GM12878 (cell line): ENCODE measurements at regions not wholly inside any gene's neighbourhood (a gene's known extent, or its start where the extent isn't known, plus 50 kb on each side); places are given as distances from the start of the nearest gene placed in this dataset.

Source experiments
- ATAC-seq: fragments of 200-7000 bp; cut with Tn5 transposase; 3 replicates; pipeline ENCODE4 v1.9.1; 2020; ENCODE audit warnings: mild to moderate bottlenecking, moderate library complexity
- BruUV-seq: library from RNA; stranded (reverse); fragments of 400-500 nt; replicated peaks from 2 replicates; lab custom pipeline; 2021; lab: Mats Ljungman, UMichigan
- CTCF ChIA-PET: fragments of 300-600 bp; sonication (Branson Sonifier 250); formaldehyde crosslinking; extraction: SDS; loops from one replicate; lab custom pipeline; 2021; ENCODE audit warnings: inconsistent platforms; lab: Yijun Ruan, JAX
- POLR2A ChIA-PET: fragments of 350-600 bp; formaldehyde crosslinking; extraction: SDS; loops from one replicate; lab custom pipeline; 2021; ENCODE audit warnings: inconsistent platforms; lab: Charles Lee
- RAD21 ChIA-PET: fragments of 300-600 bp; sonication (Branson Sonifier 250); formaldehyde crosslinking; loops from one replicate; lab custom pipeline; 2023; ENCODE audit warnings: antibody characterized with exemption; ENCODE audit not compliant: unreplicated experiment; lab: Charles Lee
- SMC1A ChIA-PET: fragments of 300-600 bp; sonication (Branson Sonifier 250); formaldehyde crosslinking; loops from one replicate; lab custom pipeline; 2023; ENCODE audit not compliant: unreplicated experiment, uncharacterized antibody; lab: Charles Lee
- DNase-seq: peaks from one replicate; pipeline ENCODE4 v3.0.0-alpha.2; 2011; ENCODE audit warnings: low read depth, low spot score
- FAIRE-seq: peaks from 3 replicates; lab custom pipeline; 2011; peaks lifted over from hg19 to GRCh38; lab: Jason Lieb, UNC
- H2AFZ ChIP-seq: 2 replicates; pipeline ENCODE4 v1.6.0; 2011; ENCODE audit warnings: low read depth, low read length, control low read depth; ENCODE audit not compliant: control insufficient read depth
- H3K27ac ChIP-seq: 2 replicates; pipeline ENCODE4 v1.5.1; 2011; ENCODE audit warnings: control low read depth; ENCODE audit not compliant: control insufficient read depth, insufficient read depth
- H3K27me3 ChIP-seq, 2 experiments: replicated peaks in 1 of 2; 2 replicates each; pipeline versions ENCODE4 v1.6.0 to v1.6.1; 2011; ENCODE audit warnings: low read length in 1 of 2; ENCODE audit not compliant: control insufficient read depth in 2 of 2, insufficient read depth in 2 of 2
- H3K36me3 ChIP-seq, 2 experiments: 2 replicates each; pipeline ENCODE4 v1.5.1; 2011; ENCODE audit warnings: low read length in 1 of 2; ENCODE audit not compliant: control insufficient read depth in 2 of 2, insufficient read depth in 2 of 2
- H3K4me1 ChIP-seq: 2 replicates; pipeline ENCODE4 v1.6.1; 2011; ENCODE audit warnings: mild to moderate bottlenecking, low read length, moderate library complexity, mixed read lengths; ENCODE audit not compliant: control insufficient read depth, insufficient read depth
- H3K4me2 ChIP-seq: 2 replicates; pipeline ENCODE4 v1.6.0; 2011; ENCODE audit warnings: control low read depth; ENCODE audit not compliant: control insufficient read depth, insufficient read depth
- H3K4me3 ChIP-seq: fragments of 200-600 bp; sonication (generic); 2 replicates; pipeline ENCODE4 v1.5.1; 2016
- H3K79me2 ChIP-seq: 2 replicates; pipeline ENCODE4 v1.6.0; 2011; ENCODE audit warnings: low read length; ENCODE audit not compliant: control insufficient read depth, insufficient read depth
- H3K9ac ChIP-seq: 2 replicates; pipeline ENCODE4 v1.8.0; 2011; ENCODE audit warnings: low read length, control low read depth, mixed read lengths; ENCODE audit not compliant: control insufficient read depth, insufficient read depth
- H3K9me3 ChIP-seq: replicated peaks from 3 replicates; pipeline ENCODE4 v1.5.1; 2011; ENCODE audit warnings: mild to moderate bottlenecking, low read length; ENCODE audit not compliant: control insufficient read depth, insufficient read depth
- H4K20me1 ChIP-seq: 2 replicates; pipeline ENCODE4 v1.6.0; 2011; ENCODE audit not compliant: control insufficient read depth, insufficient read depth
- BCL11A ChIP-seq: IDR thresholded peaks from 2 replicates; pipeline ENCODE4 v1.6.1; 2011; ENCODE audit warnings: low read depth, low read length
- CEBPB ChIP-seq, 2 experiments: fragments of 150-350 bp in 1 of 2; IDR thresholded peaks; 2 replicates each; pipeline ENCODE4 v1.6.1; 2012 to 2014; ENCODE audit warnings: low read depth in 2 of 2, low read length in 2 of 2, borderline replicate concordance in 1 of 2, inconsistent platforms in 1 of 2
- CREB1 ChIP-seq: IDR thresholded peaks from 2 replicates; pipeline ENCODE4 v1.6.1; 2012; ENCODE audit warnings: low read depth, mild to moderate bottlenecking, inconsistent platforms
- EP300 ChIP-seq, 2 experiments: fragments of 150-350 bp in 1 of 2; IDR thresholded peaks; 2 replicates each; pipeline ENCODE4 v1.6.1; 2011 to 2012; ENCODE audit warnings: low read depth in 2 of 2, low read length in 2 of 2, borderline replicate concordance in 1 of 2, improper control_type of control experiment in 1 of 2, inconsistent platforms in 1 of 2; ENCODE audit not compliant: control insufficient read depth in 1 of 2
- FOXM1 ChIP-seq: IDR thresholded peaks from 2 replicates; pipeline ENCODE4 v1.6.1; 2012; ENCODE audit warnings: low read depth, mild to moderate bottlenecking, inconsistent platforms, low read length, moderate library complexity
- NBN ChIP-seq: fragments of 450-650 bp; IDR thresholded peaks from 2 replicates; pipeline ENCODE4 v1.6.1; 2016
- NFXL1 ChIP-seq: fragments of 450-650 bp; IDR thresholded peaks from 2 replicates; pipeline ENCODE4 v1.6.1; 2017; ENCODE audit warnings: antibody characterized with exemption, mild to moderate bottlenecking, borderline replicate concordance
- NFYB ChIP-seq: IDR thresholded peaks from 2 replicates; pipeline ENCODE4 v1.6.1; 2011; ENCODE audit warnings: low read depth, mild to moderate bottlenecking, low read length, improper control_type of control experiment, moderate library complexity; ENCODE audit not compliant: insufficient read depth
- RFX5 ChIP-seq: IDR thresholded peaks from 2 replicates; pipeline ENCODE4 v1.6.1; 2011; ENCODE audit warnings: low read depth, low read length, improper control_type of control experiment
- RUNX3 ChIP-seq: IDR thresholded peaks from 2 replicates; pipeline ENCODE4 v1.6.1; 2012; ENCODE audit warnings: low read length, inconsistent platforms
- SMC3 ChIP-seq: IDR thresholded peaks from 2 replicates; pipeline ENCODE4 v1.6.1; 2011; ENCODE audit warnings: low read length, improper control_type of control experiment, borderline replicate concordance
- SREBF2 ChIP-seq: IDR thresholded peaks from 2 replicates; pipeline ENCODE4 v1.6.1; 2012; ENCODE audit warnings: mild to moderate bottlenecking, low read length
- YY1 ChIP-seq: IDR thresholded peaks from 2 replicates; pipeline ENCODE4 v1.6.1; 2011; ENCODE audit warnings: low read depth, mild to moderate bottlenecking, low read length
- ZBTB33 ChIP-seq: fragments of 450-650 bp; IDR thresholded peaks from 2 replicates; pipeline ENCODE4 v1.6.1; 2017; ENCODE audit warnings: mild to moderate bottlenecking
- WGBS: methylation state at CpG from one replicate; pipeline ENCODE4 v1.1.6; 2016; ENCODE audit warnings: low lambda C conversion rate; ENCODE audit not compliant: insufficient replicate concordance, insufficient coverage; ENCODE audit errors: missing lambda C conversion rate; 5-methylcytosine and 5-hydroxymethylcytosine counted together
- in situ Hi-C: fragments of 300-500 bp; cut with MboI; formaldehyde crosslinking; loops from 9 replicates; pipeline ENCODE4 v1.14.3; 2018; ENCODE audit warnings: mixed read lengths
- intact Hi-C: fragments of 100-400 bp; cut with micrococcal nuclease; formaldehyde crosslinking; loops from one replicate; pipeline ENCODE4 v1.14.2; 2022; ENCODE audit not compliant: unreplicated experiment
- TF ChIP-seq, protein P1 (sequence below): IDR thresholded peaks from 2 replicates; pipeline ENCODE4 v1.6.1; 2012; ENCODE audit warnings: mild to moderate bottlenecking, low read depth, low read length
- TF ChIP-seq, protein P2 (sequence below): IDR thresholded peaks from 2 replicates; pipeline ENCODE4 v1.6.1; 2011; ENCODE audit warnings: mild to moderate bottlenecking, low read depth, low read length, moderate library complexity; ENCODE audit not compliant: insufficient replicate concordance

- intact Hi-C loops: loop anchor here (5.0 kb wide), 4 partner anchors 151 to 811 kb away; no protein-coding TSS in a partner anchor
- no peak overlapping the region; the same call in 1 of the 2 replicates for H2AFZ ChIP-seq
- H3K4me2 ChIP-seq: peak overlapping the region; percentile 80
- ChIA-PET POLR2A (interaction anchor here (0.6 to 2.2 kb wide), 4 partner anchors 68 to 309 kb away, joined by 3 to 9 read pairs (median 6); partner anchors contain the start of gene MSN), RAD21 (interaction anchor here (0.6 to 2.3 kb wide), 28 partner anchors 10 to 1134 kb away, joined by 3 to 32 read pairs (median 4); partner anchors contain the start of gene LAS1L), SMC1A (interaction anchor here (0.6 to 2.9 kb wide), 30 partner anchors 9 to 1135 kb away, joined by 3 to 37 read pairs (median 4); partner anchors contain the start of gene MSN), CTCF (interaction anchor here (0.6 to 3.2 kb wide), 31 partner anchors 10 to 1150 kb away, joined by 3 to 26 read pairs (median 4); partner anchors contain the start of gene MSN)
- BruUV-seq: no TSS peak
- no peaks in the 10 kb centered on the region for H3K27me3 ChIP-seq
- no peaks in the 10 kb centered on the region for H4K20me1 ChIP-seq
- peak overlapping the region; percentile 67 for H3K27ac ChIP-seq
- H3K9ac ChIP-seq: peak overlapping the region; percentile 41
- DNase-seq: peak; percentile 43
- in situ Hi-C loops: loop anchor here (5.0 kb wide), 1 partner anchor 126 kb away; no protein-coding TSS in a partner anchor
- H3K36me3 ChIP-seq: no peaks in the 10 kb centered on the region
- 0% methylated on average over 2 of the region's 2 CpGs for WGBS
- peak overlapping the region; percentile 8; the same call in 1 of the 2 replicates for H3K4me3 ChIP-seq
- H3K79me2 ChIP-seq: no peaks in the 10 kb centered on the region
- no peaks in the 10 kb centered on the region for H3K9me3 ChIP-seq
- peaks cover 19% of the 10 kb centered on the region for H3K4me1 ChIP-seq
- peak; percentile 88 for ATAC-seq
- no peak for FAIRE-seq
- TF ChIP-seq CEBPB (IDR thresholded peaks at IDR 0.05; ENCODE audit: borderline replicate concordance in 1 of 2, low read depth in 2 of 2, low read length in 2 of 2) (no peak), SREBF2 (no peak), YY1 (no peak), SMC3 (no peak), NFXL1 (no peak), RUNX3 (peak; percentile 73), RFX5 (no peak), EP300 (IDR thresholded peaks at IDR 0.05; ENCODE audit: borderline replicate concordance in 1 of 2, control insufficient read depth in 1 of 2, low read depth in 2 of 2, low read length in 2 of 2) (peak in 1 of 2 experiments; percentile 41; a peak in 1 of 4 replicates), NFYB (no peak), ZBTB33 (no peak), CREB1 (peak; percentile 44; the same call in 1 of the 2 replicates), NBN (0 out of 2 replicates have a peak, but pooled peaks have one; percentile 25), FOXM1 (no peak), BCL11A (peak; percentile 75; the same call in 1 of the 2 replicates)
- TF ChIP-seq, protein P1, sequence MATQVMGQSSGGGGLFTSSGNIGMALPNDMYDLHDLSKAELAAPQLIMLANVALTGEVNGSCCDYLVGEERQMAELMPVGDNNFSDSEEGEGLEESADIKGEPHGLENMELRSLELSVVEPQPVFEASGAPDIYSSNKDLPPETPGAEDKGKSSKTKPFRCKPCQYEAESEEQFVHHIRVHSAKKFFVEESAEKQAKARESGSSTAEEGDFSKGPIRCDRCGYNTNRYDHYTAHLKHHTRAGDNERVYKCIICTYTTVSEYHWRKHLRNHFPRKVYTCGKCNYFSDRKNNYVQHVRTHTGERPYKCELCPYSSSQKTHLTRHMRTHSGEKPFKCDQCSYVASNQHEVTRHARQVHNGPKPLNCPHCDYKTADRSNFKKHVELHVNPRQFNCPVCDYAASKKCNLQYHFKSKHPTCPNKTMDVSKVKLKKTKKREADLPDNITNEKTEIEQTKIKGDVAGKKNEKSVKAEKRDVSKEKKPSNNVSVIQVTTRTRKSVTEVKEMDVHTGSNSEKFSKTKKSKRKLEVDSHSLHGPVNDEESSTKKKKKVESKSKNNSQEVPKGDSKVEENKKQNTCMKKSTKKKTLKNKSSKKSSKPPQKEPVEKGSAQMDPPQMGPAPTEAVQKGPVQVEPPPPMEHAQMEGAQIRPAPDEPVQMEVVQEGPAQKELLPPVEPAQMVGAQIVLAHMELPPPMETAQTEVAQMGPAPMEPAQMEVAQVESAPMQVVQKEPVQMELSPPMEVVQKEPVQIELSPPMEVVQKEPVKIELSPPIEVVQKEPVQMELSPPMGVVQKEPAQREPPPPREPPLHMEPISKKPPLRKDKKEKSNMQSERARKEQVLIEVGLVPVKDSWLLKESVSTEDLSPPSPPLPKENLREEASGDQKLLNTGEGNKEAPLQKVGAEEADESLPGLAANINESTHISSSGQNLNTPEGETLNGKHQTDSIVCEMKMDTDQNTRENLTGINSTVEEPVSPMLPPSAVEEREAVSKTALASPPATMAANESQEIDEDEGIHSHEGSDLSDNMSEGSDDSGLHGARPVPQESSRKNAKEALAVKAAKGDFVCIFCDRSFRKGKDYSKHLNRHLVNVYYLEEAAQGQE: no peak
- TF ChIP-seq, protein P2, sequence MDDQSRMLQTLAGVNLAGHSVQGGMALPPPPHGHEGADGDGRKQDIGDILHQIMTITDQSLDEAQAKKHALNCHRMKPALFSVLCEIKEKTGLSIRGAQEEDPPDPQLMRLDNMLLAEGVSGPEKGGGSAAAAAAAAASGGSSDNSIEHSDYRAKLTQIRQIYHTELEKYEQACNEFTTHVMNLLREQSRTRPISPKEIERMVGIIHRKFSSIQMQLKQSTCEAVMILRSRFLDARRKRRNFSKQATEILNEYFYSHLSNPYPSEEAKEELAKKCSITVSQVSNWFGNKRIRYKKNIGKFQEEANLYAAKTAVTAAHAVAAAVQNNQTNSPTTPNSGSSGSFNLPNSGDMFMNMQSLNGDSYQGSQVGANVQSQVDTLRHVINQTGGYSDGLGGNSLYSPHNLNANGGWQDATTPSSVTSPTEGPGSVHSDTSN: no peak
Measured at GRCh38 chrX:65596270-65597034, 61.9 kb upstream of the LAS1L start.
